HCT116 (cell line): ENCODE measurements at regions not wholly inside any gene's neighbourhood (a gene's known extent, or its start where the extent isn't known, plus 50 kb on each side); places are given as distances from the start of the nearest gene placed in this dataset.

ENCODE experiments used
- ATAC-seq: fragments of 200-7000 bp; cut with Tn5 transposase; 2 replicates; pipeline ENCODE4 v1.9.1; 2020; ENCODE audit warnings: mild to moderate bottlenecking, moderate library complexity
- BruUV-seq: library from RNA; stranded (reverse); fragments of 400-500 nt; replicated peaks from 2 replicates; lab custom pipeline; 2021; lab: Mats Ljungman, UMichigan
- CTCF ChIA-PET: fragments of 300-600 bp; sonication (Branson Sonifier 250); formaldehyde crosslinking; loops from one replicate; lab custom pipeline; 2021; ENCODE audit warnings: antibody characterized with exemption; lab: Charles Lee
- POLR2A ChIA-PET: fragments of 300-600, 350-600 bp; sonication (Branson Sonifier 250); formaldehyde crosslinking; loops from one replicate; lab custom pipeline; 2021; ENCODE audit warnings: antibody characterized with exemption; lab: Charles Lee
- RAD21 ChIA-PET, 2 experiments: fragments of 300-600 bp; sonication (Branson Sonifier 250); formaldehyde crosslinking; loops; one replicate each; lab custom pipeline; 2023; ENCODE audit warnings: low total read pairs in 2 of 2; ENCODE audit not compliant: uncharacterized antibody in 2 of 2, unreplicated experiment in 2 of 2, low non-redundant PET in 1 of 2; lab: Charles Lee
- DNase-seq: peaks from one replicate; pipeline ENCODE4 v3.0.0-alpha.2; 2010; ENCODE audit warnings: low read depth, low spot score
- H2AFZ ChIP-seq: fragments of 200-600 bp; shearing (Covaris generic), sonication (generic); 2 replicates; pipeline ENCODE4 v1.6.1; 2017; ENCODE audit warnings: low read depth, mixed run types, mixed read lengths, antibody characterized with exemption, low read length; ENCODE audit not compliant: poor library complexity, severe bottlenecking
- H3K27ac ChIP-seq: 2 replicates; pipeline ENCODE4 v1.5.1; 2012; ENCODE audit warnings: low read depth, low read length
- H3K27me3 ChIP-seq: fragments of 200-600 bp; sonication (generic); 2 replicates; pipeline ENCODE4 v1.6.1; 2016; ENCODE audit warnings: mixed run types, low read length, mixed read lengths; ENCODE audit not compliant: insufficient read depth
- H3K36me3 ChIP-seq, 2 experiments: fragments of 200-500 bp in 1 of 2; fragments of 200-600 bp in 1 of 2; sonication (Bioruptor generic) in 1 of 2; sonication (generic) in 1 of 2; 2 replicates each; pipeline versions ENCODE4 v1.5.1 to v1.6.1; 2014 to 2016; ENCODE audit warnings: low read length in 2 of 2, inconsistent platforms in 1 of 2, mixed read lengths in 1 of 2, mixed run types in 1 of 2; ENCODE audit not compliant: insufficient read depth in 2 of 2, control insufficient read depth in 1 of 2
- H3K4me1 ChIP-seq, 2 experiments: fragments of 200-600 bp in 1 of 2; sonication (generic) in 1 of 2; 2 replicates each; pipeline versions ENCODE4 v1.5.1 to v1.6.1; 2012 to 2017; ENCODE audit warnings: low read length in 2 of 2, inconsistent platforms in 1 of 2, mild to moderate bottlenecking in 1 of 2, mixed read lengths in 1 of 2, mixed run types in 1 of 2, moderate library complexity in 1 of 2; ENCODE audit not compliant: insufficient read depth in 2 of 2, control insufficient read depth in 1 of 2
- H3K4me2 ChIP-seq: fragments of 200-600 bp; sonication (generic); 2 replicates; pipeline ENCODE4 v1.6.1; 2017; ENCODE audit warnings: mixed run types, low read length, mixed read lengths
- H3K4me3 ChIP-seq, 2 experiments: fragments of 200-600 bp in 1 of 2; sonication (generic) in 1 of 2; replicated peaks in 1 of 2; 2 replicates each; pipeline ENCODE4 v1.5.1; 2011 to 2016; ENCODE audit warnings: low read length in 2 of 2, control low read depth in 1 of 2, low read depth in 1 of 2, mild to moderate bottlenecking in 1 of 2, mixed read lengths in 1 of 2, mixed run types in 1 of 2
- H3K79me2 ChIP-seq: fragments of 200-600 bp; sonication (generic); 2 replicates; pipeline ENCODE4 v1.6.1; 2017; ENCODE audit warnings: mild to moderate bottlenecking, mixed run types, low read length, moderate library complexity, mixed read lengths; ENCODE audit not compliant: insufficient read depth
- H3K9ac ChIP-seq: fragments of 200-600 bp; sonication (generic); 2 replicates; pipeline ENCODE4 v1.6.1; 2016; ENCODE audit warnings: low read length, mixed read lengths
- H3K9me2 ChIP-seq: fragments of 200-600 bp; sonication (generic), shearing (Covaris generic); 2 replicates; pipeline ENCODE4 v1.6.1; 2017; ENCODE audit warnings: mixed run types, mild to moderate bottlenecking, moderate library complexity; ENCODE audit not compliant: insufficient read depth
- H3K9me3 ChIP-seq, 2 experiments: fragments of 200-500 bp in 1 of 2; fragments of 200-600 bp in 1 of 2; sonication (Bioruptor generic) in 1 of 2; sonication (generic) in 1 of 2; 2 replicates each; pipeline ENCODE4 v1.6.1; 2014 to 2017; ENCODE audit warnings: low read length in 2 of 2, mixed read lengths in 2 of 2, inconsistent platforms in 1 of 2, low read depth in 1 of 2, mild to moderate bottlenecking in 1 of 2, mixed run types in 1 of 2, moderate library complexity in 1 of 2; ENCODE audit not compliant: control insufficient read depth in 1 of 2, insufficient read depth in 1 of 2
- H4K20me1 ChIP-seq: fragments of 200-600 bp; sonication (generic), shearing (Covaris generic); 2 replicates; pipeline ENCODE4 v1.6.1; 2017; ENCODE audit warnings: mixed run types, mild to moderate bottlenecking, moderate library complexity; ENCODE audit not compliant: insufficient read depth
- CBX3 ChIP-seq: IDR thresholded peaks from 2 replicates; pipeline ENCODE4 v1.6.1; 2012; ENCODE audit warnings: low read depth
- CEBPB ChIP-seq: IDR thresholded peaks from 2 replicates; pipeline ENCODE4 v1.6.1; 2012; ENCODE audit warnings: low read depth
- EGR1 ChIP-seq: IDR thresholded peaks from 2 replicates; pipeline ENCODE4 v1.6.1; 2012; ENCODE audit warnings: low read depth
- ELF1 ChIP-seq: IDR thresholded peaks from 2 replicates; pipeline ENCODE4 v1.6.1; 2012; ENCODE audit warnings: low read depth, borderline replicate concordance
- EZH2phosphoT487 ChIP-seq: fragments of 200-600 bp; IDR thresholded peaks from 2 replicates; pipeline ENCODE4 v1.6.1; 2018; ENCODE audit warnings: antibody characterized with exemption, borderline replicate concordance
- FOSL1 ChIP-seq: IDR thresholded peaks from 2 replicates; pipeline ENCODE4 v1.6.1; 2012; ENCODE audit warnings: low read depth
- MAX ChIP-seq: IDR thresholded peaks from 2 replicates; pipeline ENCODE4 v1.6.1; 2012
- POLR2A ChIP-seq: IDR thresholded peaks from 2 replicates; pipeline ENCODE4 v1.7.0; 2011; ENCODE audit warnings: borderline replicate concordance; ENCODE audit not compliant: insufficient read depth, insufficient read length; ENCODE audit errors: extremely low read depth
- SIN3A ChIP-seq: IDR thresholded peaks from 2 replicates; pipeline ENCODE4 v1.6.1; 2012; ENCODE audit warnings: low read depth
- SRF ChIP-seq: IDR thresholded peaks from 2 replicates; pipeline ENCODE4 v1.6.1; 2012; ENCODE audit warnings: low read depth
- YY1 ChIP-seq: IDR thresholded peaks from 2 replicates; pipeline ENCODE4 v1.6.1; 2011; ENCODE audit warnings: low read length, low read depth, moderate library complexity, mild to moderate bottlenecking; ENCODE audit not compliant: insufficient replicate concordance; ENCODE audit errors: extremely low read depth
- ZBTB33 ChIP-seq: IDR thresholded peaks from 2 replicates; pipeline ENCODE4 v1.6.1; 2011; ENCODE audit warnings: mild to moderate bottlenecking, low read length, moderate library complexity; ENCODE audit not compliant: insufficient replicate concordance; ENCODE audit errors: extremely low read depth
- ZFX ChIP-seq: fragments of 450-650 bp; IDR thresholded peaks from 2 replicates; pipeline ENCODE4 v1.6.1; 2017
- ZNF274 ChIP-seq: fragments of 200-500 bp; sonication (Bioruptor generic); IDR thresholded peaks from 2 replicates; pipeline ENCODE4 v1.6.1; 2014; ENCODE audit warnings: mild to moderate bottlenecking, low read depth, low read length, inconsistent platforms
- intact Hi-C: fragments of 100-400 bp; cut with micrococcal nuclease; formaldehyde crosslinking; loops from 2 replicates; pipeline ENCODE4 v1.10.0; 2022
- TF ChIP-seq, protein P1 (sequence below), 3 experiments: fragments of 200-600 bp in 1 of 3; sonication (generic) in 1 of 3; IDR thresholded peaks in 2 of 3; conservative IDR thresholded peaks in 1 of 3; 2 replicates each; pipeline ENCODE4 v1.5.1; 2012 to 2017; ENCODE audit warnings: low read depth in 2 of 3, low read length in 2 of 3, antibody characterized with exemption in 1 of 3, borderline replicate concordance in 1 of 3, control low read depth in 1 of 3, mild to moderate bottlenecking in 1 of 3, mixed read lengths in 1 of 3, mixed run types in 1 of 3, moderate library complexity in 1 of 3; ENCODE audit not compliant: insufficient read depth in 1 of 3
- TF ChIP-seq, protein P2 (sequence below): IDR thresholded peaks from 2 replicates; pipeline ENCODE4 v1.6.1; 2012; ENCODE audit warnings: low read depth

GRCh38 chr18:68417826-68418225 lies 297.1 kb downstream of the TMX3 start:
- Histone ChIP-seq H3K79me2 (no peaks in the 10 kb centered on the region), H3K27me3 (no peaks in the 10 kb centered on the region)
- CTCF ChIA-PET, result no interaction called here
- no peak for DNase-seq
- TF ChIP-seq EGR1, result no peak
- TF ChIP-seq, protein P1, sequence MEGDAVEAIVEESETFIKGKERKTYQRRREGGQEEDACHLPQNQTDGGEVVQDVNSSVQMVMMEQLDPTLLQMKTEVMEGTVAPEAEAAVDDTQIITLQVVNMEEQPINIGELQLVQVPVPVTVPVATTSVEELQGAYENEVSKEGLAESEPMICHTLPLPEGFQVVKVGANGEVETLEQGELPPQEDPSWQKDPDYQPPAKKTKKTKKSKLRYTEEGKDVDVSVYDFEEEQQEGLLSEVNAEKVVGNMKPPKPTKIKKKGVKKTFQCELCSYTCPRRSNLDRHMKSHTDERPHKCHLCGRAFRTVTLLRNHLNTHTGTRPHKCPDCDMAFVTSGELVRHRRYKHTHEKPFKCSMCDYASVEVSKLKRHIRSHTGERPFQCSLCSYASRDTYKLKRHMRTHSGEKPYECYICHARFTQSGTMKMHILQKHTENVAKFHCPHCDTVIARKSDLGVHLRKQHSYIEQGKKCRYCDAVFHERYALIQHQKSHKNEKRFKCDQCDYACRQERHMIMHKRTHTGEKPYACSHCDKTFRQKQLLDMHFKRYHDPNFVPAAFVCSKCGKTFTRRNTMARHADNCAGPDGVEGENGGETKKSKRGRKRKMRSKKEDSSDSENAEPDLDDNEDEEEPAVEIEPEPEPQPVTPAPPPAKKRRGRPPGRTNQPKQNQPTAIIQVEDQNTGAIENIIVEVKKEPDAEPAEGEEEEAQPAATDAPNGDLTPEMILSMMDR (IDR thresholded peaks at IDR 0.05 in 2 of 3, conservative IDR thresholded peaks at IDR 0.05 in 1 of 3; ENCODE audit: borderline replicate concordance in 1 of 3, insufficient read depth in 1 of 3, low read depth in 2 of 3, low read length in 2 of 3), result no peak
- TF ChIP-seq FOSL1, result no peak
- no peak for TF ChIP-seq EZH2phosphoT487
- TF ChIP-seq POLR2A, result no peak
- TF ChIP-seq ELF1, result no peak
- TF ChIP-seq CEBPB, result no peak
- TF ChIP-seq ZNF274, result no peak
- TF ChIP-seq, protein P2, sequence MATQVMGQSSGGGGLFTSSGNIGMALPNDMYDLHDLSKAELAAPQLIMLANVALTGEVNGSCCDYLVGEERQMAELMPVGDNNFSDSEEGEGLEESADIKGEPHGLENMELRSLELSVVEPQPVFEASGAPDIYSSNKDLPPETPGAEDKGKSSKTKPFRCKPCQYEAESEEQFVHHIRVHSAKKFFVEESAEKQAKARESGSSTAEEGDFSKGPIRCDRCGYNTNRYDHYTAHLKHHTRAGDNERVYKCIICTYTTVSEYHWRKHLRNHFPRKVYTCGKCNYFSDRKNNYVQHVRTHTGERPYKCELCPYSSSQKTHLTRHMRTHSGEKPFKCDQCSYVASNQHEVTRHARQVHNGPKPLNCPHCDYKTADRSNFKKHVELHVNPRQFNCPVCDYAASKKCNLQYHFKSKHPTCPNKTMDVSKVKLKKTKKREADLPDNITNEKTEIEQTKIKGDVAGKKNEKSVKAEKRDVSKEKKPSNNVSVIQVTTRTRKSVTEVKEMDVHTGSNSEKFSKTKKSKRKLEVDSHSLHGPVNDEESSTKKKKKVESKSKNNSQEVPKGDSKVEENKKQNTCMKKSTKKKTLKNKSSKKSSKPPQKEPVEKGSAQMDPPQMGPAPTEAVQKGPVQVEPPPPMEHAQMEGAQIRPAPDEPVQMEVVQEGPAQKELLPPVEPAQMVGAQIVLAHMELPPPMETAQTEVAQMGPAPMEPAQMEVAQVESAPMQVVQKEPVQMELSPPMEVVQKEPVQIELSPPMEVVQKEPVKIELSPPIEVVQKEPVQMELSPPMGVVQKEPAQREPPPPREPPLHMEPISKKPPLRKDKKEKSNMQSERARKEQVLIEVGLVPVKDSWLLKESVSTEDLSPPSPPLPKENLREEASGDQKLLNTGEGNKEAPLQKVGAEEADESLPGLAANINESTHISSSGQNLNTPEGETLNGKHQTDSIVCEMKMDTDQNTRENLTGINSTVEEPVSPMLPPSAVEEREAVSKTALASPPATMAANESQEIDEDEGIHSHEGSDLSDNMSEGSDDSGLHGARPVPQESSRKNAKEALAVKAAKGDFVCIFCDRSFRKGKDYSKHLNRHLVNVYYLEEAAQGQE, result no peak
- no peak for TF ChIP-seq ZBTB33
- no peak for TF ChIP-seq SIN3A
- no peak for TF ChIP-seq CBX3
- TF ChIP-seq ZFX, result no peak
- TF ChIP-seq YY1, result no peak
- no peak for TF ChIP-seq SRF
- no peak for TF ChIP-seq MAX
- TF ChIP-seq, all 23 proteins: peak for 0
- Histone ChIP-seq H3K27ac (no peak overlapping the region), H3K36me3 (no peaks in the 10 kb centered on the region), H3K4me2 (no peak overlapping the region), H3K4me3 (no peak overlapping the region), H3K9me2 (no peaks in the 10 kb centered on the region), H2AFZ (no peak overlapping the region), H3K9me3 (peaks cover 6 to 9% of the 10 kb centered on the region in 2 experiments; a peak in 1 of 4 replicates), H3K4me1 (no peaks in the 10 kb centered on the region), H4K20me1 (no peaks in the 10 kb centered on the region), H3K9ac (no peak overlapping the region)
- ChIA-PET POLR2A (no interaction called here), RAD21 (no interaction called here)
- no TSS peak for BruUV-seq
- no peak for ATAC-seq
- intact Hi-C loops, result no loop called here
